SHP77 (cell line): ENCODE measurements at regions not wholly inside any gene's neighbourhood (a gene's known extent, or its start where the extent isn't known, plus 50 kb on each side); places are given as distances from the start of the nearest gene placed in this dataset.
"Not testable (repeated sequence)": the region's sequence is repeated elsewhere in the genome, so short reads cannot be mapped to it uniquely, and the experiment has no call there.

Experiments used
- DNase-seq, 2 experiments: peaks; one replicate each; lab custom pipeline; 2025; lab: John Stamatoyannopoulos, UW

GRCh38 chr14:43413084-43413483 is 1094.0 kb downstream of the FSCB start:
- no peak for DNase-seq

DNA sequence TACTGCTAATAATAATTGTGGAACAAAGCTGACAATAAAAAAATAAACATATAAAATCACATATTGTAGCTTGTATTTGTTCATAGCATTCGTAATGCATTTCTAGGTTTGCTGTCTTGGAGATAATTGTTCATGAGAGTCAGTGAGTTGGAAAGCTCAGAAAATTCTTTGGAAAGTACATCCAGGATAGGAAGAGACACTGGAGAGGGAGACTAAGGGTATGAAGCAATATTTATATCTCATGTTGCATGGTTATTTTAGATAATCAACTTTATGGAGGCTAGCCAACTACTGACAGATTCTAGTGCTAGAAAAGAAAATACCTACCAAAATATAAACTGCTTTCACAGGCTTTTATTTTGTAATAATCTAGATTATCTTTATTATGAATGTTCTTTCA is 1095.2 kb downstream of the FSCB start:
- no peak for DNase-seq

- no peak for DNase-seq
These were observed 1096.5 kb downstream of the FSCB start for GRCh38 chr14:43410631-43411030.

DNA sequence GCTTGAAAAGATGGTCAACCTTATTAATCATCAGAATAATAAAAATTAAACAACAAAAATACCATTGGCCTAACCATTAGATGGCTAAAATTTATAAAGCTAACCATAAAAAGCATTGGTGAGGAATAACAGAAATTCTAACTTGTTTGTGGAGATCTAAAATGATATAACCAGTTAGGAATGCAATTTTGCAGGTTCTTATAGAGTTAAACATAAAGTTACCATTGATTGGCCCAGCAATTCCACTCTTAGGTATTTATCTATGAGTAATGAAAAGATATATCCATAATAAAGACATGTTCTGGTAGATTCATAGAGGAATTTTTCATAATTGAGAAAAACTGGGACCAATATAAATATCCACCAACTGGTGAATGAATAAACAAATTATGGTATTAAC is 1098.6 kb downstream of the FSCB start:
- DNase-seq, result no peak

DNA sequence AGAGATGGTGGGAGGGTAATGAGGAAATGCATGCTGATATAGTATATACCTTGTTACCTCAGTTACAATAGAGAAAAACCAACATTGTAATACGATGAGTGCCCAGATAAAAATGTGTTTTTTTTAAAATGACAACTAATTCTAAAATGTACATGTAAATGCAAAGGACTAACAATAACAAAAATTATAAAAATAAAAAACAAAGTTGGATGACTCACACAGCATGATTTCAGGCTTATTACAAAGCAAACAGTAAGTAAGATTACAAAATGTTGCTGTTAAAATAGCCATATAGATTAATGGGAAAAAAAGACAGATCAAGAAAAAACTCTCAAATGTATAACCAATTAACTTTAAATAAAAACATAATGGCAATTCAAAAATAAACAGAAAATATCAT is 1099.4 kb downstream of the FSCB start:
- DNase-seq, result no peak

DNA sequence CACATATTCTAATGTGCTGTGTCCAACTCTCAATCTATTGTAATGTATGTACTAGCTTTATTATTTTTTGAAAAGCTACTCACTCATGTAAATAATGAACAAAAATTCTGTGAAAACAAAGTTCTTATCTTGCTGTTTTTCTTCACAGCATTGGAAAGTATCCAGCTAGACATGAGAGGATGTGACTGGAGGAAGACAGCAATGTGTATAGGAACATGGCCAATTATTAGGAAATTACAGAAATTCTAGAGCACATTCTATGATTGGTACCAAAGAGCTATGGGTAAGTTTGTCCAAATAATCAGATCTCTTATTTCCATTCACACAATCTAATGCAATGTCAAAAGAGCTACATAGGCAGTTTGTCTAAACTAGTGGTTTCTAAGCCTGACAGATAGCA is 1100.2 kb downstream of the FSCB start:
- no peak for DNase-seq

- DNase-seq, result no peak
These were observed 1107.8 kb downstream of the FSCB start for GRCh38 chr14:43399289-43399688.

- DNase-seq, result not testable (repeated sequence)
These were observed 1136.6 kb downstream of the FSCB start for GRCh38 chr14:43370565-43370896.

- DNase-seq, result no peak
These were observed 1137.1 kb downstream of the FSCB start for GRCh38 chr14:43369710-43370564.

GRCh38 chr14:43362586-43362985 is 1144.5 kb downstream of the FSCB start:
- no peak for DNase-seq

GRCh38 chr14:43361751-43362150 is 1145.3 kb downstream of the FSCB start:
- DNase-seq, result no peak

DNA sequence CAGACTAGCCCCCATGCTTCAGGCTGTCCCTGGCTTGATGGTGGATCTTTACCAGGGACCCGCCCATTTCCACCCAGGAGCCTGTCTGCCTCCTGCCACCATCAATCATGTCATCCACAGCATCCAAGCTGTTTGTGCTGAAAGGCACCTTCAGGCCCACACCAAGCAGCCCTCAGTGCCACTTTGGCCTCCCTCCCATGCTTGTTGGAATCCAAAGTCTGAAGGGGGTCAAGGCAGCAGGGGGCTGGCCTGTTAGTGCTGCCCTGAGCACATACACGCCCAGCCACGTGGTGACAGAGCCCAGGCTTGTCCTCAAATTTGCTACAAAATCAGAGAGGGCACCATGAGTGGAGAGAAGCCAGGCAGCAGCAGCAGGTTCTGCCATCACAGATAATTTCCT is 1146.8 kb downstream of the FSCB start:
- no peak for DNase-seq

DNA sequence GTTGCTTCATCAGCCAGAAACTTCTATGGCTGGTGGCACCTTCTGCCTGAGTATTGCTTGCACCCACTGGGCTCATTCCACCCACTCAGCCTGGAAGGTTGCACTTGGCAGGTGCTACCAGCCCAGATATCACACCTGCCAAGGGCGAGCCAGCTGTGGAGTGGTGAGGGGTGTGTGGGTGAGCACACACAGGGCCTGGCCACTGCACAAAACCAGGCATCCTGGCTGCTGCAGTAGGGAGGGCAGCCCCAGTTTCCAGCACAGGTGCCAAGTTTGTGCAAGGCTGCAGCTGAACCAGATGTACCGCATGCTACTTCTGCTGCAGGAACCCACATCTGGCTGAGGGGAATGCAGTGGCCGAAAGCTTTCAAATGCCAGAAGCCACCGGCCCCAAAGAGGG is 1147.8 kb downstream of the FSCB start:
- peak in 1 of 2 experiments; percentile 47 for DNase-seq

DNA sequence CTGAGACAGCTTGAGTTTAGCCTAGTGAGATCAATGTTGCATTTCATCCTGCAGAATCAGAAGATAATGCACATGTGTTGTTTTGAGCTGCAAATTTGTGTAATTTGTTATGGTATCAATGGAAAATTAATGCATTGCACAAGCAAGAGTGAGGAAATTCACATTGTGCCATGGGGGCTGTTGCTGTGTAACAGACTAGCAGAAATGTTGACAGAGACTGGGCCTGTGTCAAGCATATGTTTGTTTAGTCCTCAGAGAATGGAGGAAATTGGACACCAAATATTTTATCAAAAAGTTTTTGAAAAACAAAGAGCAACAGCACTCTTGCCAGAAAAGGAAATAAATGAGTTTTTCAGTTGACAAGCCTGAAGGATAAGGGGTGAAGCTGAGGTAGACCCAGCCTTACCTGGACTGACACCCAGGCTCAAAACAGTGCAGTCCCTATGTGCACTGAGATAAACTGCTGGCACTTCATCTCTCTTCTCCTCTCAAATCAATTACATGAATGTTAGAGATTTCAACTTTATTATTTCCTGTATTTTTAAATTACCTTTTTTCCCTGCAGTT is 1150.0 kb downstream of the FSCB start:
- peak in 1 of 2 experiments; percentile 15 for DNase-seq

DNA sequence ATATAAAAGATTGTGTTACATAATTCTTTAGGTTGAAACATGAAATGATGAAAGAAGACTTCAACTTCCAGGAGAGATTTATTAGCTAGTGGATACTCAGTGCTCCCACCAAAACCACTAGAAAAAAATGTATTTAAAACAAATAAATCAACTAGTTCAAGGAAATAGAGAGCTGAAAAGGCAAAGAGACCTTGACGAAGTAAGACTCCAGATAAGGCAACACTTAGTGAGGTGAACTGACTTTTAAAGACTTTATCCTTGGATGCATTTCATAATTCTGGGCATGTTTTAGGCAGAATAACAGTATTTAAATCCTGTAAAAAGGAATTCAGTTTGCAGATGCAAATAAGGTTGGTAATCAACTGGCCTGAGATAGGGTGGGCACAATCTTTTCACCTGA is 1150.7 kb downstream of the FSCB start:
- no peak for DNase-seq

GRCh38 chr14:43341921-43342320 is 1165.2 kb downstream of the FSCB start:
- no peak for DNase-seq

DNA sequence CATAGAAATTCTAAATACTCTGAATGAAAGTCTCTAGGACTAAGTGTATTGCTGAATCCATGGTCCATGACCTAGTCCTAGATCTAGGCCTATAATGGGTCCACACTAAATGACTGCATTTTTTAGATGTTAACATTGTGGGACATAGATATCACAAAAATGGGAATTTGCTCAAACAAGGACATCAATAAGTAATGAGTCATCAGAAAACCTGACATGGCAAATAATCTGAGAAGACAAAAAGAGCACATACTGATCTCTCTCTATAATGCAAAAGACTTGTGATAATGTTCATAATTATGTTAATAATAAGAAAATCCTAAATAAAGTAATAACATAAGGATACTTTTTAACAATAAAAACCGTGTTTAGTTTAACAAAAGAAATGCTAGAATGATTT is 1168.4 kb downstream of the FSCB start:
- DNase-seq, result no peak

- no peak for DNase-seq
These were observed 1170.7 kb downstream of the FSCB start for GRCh38 chr14:43336351-43336750.

GRCh38 chr14:43326501-43327407 is 1180.3 kb downstream of the FSCB start:
- not testable (repeated sequence) for DNase-seq

- DNase-seq, result no peak
These were observed 1190.7 kb downstream of the FSCB start for GRCh38 chr14:43316427-43316826.

GRCh38 chr14:43313719-43314118 is 1193.4 kb downstream of the FSCB start:
- DNase-seq, result no peak

DNA sequence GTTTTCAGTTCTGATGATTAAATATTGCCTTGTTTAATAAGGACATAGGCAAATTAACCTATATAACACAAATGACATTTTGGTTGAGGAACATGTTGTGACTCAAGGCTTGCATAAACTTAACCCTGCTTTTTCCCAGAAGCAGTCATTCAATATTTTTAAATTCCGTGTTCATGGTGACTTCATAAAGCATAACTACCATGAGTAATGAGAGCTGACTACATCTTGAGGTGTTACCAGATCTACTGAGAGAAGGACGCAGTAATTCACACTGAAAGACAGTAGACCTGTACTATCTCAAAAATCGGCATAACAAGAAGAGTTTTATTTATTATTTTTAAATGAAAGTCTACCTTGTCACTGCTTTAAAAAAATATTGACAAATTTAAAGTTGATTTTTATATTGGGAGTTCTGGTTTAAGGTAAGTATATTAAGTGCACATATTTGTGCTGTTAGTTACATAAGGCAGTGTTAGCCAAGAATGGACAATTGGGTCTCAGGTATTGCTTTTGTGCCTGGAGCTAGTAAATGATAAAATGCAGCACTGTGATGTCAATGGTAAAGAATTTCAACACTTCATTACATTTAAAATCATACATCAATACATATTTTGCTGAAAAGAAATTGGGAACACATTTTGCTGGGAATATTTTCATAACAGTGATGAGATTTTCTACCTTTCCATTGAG is 1198.5 kb downstream of the FSCB start:
- DNase-seq, result no peak
